Trophoblast cell (in vitro differentiated cells and primary cell): ENCODE measurements at regions not wholly inside any gene's neighbourhood (a gene's known extent, or its start where the extent isn't known, plus 50 kb on each side); places are given as distances from the start of the nearest gene placed in this dataset.

Experiments
- DNase-seq, 2 donors: peaks; one replicate each; pipeline ENCODE4 v3.0.0-alpha.2; 2016
- H2AFZ ChIP-seq: 2 replicates; pipeline ENCODE4 v1.6.1; 2013; ENCODE audit warnings: low read length, moderate library complexity, mild to moderate bottlenecking; ENCODE audit not compliant: insufficient read depth, poor library complexity
- H2AK5ac ChIP-seq: 2 replicates; pipeline ENCODE4 v1.6.1; 2013; ENCODE audit warnings: mild to moderate bottlenecking, low read length
- H2BK120ac ChIP-seq: 2 replicates; pipeline ENCODE4 v1.6.1; 2013; ENCODE audit warnings: low read length, mild to moderate bottlenecking, moderate library complexity; ENCODE audit not compliant: insufficient read depth, poor library complexity
- H2BK12ac ChIP-seq: 2 replicates; pipeline ENCODE4 v1.6.1; 2013; ENCODE audit warnings: mild to moderate bottlenecking, low read length, moderate library complexity
- H2BK5ac ChIP-seq: 2 replicates; pipeline ENCODE4 v1.6.1; 2013; ENCODE audit warnings: low read length, low read depth, moderate library complexity, mild to moderate bottlenecking; ENCODE audit not compliant: poor library complexity
- H3K14ac ChIP-seq: 2 replicates; pipeline ENCODE4 v1.6.1; 2013; ENCODE audit warnings: mild to moderate bottlenecking, low read length
- H3K18ac ChIP-seq: 2 replicates; pipeline ENCODE4 v1.6.1; 2013; ENCODE audit warnings: mild to moderate bottlenecking, low read length
- H3K23ac ChIP-seq: 2 replicates; pipeline ENCODE4 v1.6.1; 2013; ENCODE audit warnings: low read length
- H3K27ac ChIP-seq: 2 replicates; pipeline ENCODE4 v1.5.1; 2013; ENCODE audit warnings: low read depth, mild to moderate bottlenecking, inconsistent platforms, low read length, moderate library complexity
- H3K27me3 ChIP-seq: 2 replicates; pipeline ENCODE4 v1.6.1; 2013; ENCODE audit warnings: inconsistent platforms, mild to moderate bottlenecking, low read length, moderate library complexity; ENCODE audit not compliant: insufficient read depth
- H3K36me3 ChIP-seq, 2 experiments: 1 replicate in 1 of 2; 2 replicates in 1 of 2; pipeline ENCODE4 v1.6.1; 2013; ENCODE audit warnings: low read length in 2 of 2, mild to moderate bottlenecking in 2 of 2, moderate library complexity in 1 of 2; ENCODE audit not compliant: insufficient read depth in 2 of 2, control insufficient read depth in 1 of 2
- H3K4ac ChIP-seq: 2 replicates; pipeline ENCODE4 v1.6.1; 2013; ENCODE audit warnings: low read depth, mild to moderate bottlenecking, low read length, moderate library complexity
- H3K4me1 ChIP-seq, 2 experiments: 1 replicate in 1 of 2; 2 replicates in 1 of 2; pipeline ENCODE4 v1.6.1; 2013; ENCODE audit warnings: low read length in 2 of 2, mild to moderate bottlenecking in 2 of 2, moderate library complexity in 1 of 2; ENCODE audit not compliant: insufficient read depth in 2 of 2, control insufficient read depth in 1 of 2
- H3K4me2 ChIP-seq: 2 replicates; pipeline ENCODE4 v1.6.1; 2013; ENCODE audit warnings: inconsistent platforms, mild to moderate bottlenecking, low read length, moderate library complexity
- H3K4me3 ChIP-seq: 2 replicates; pipeline ENCODE4 v1.5.1; 2013; ENCODE audit warnings: mild to moderate bottlenecking, low read depth, low read length, inconsistent platforms
- H3K79me1 ChIP-seq: one replicate; pipeline ENCODE4 v1.6.1; 2013; ENCODE audit warnings: low read length
- H3K79me2 ChIP-seq: 2 replicates; pipeline ENCODE4 v1.6.1; 2013; ENCODE audit warnings: low read length, mild to moderate bottlenecking; ENCODE audit not compliant: control insufficient read depth, insufficient read depth, poor library complexity
- H3K9ac ChIP-seq: 2 replicates; pipeline ENCODE4 v1.6.1; 2013; ENCODE audit warnings: mild to moderate bottlenecking, low read length
- H3K9me3 ChIP-seq: 2 replicates; pipeline ENCODE4 v1.6.1; 2013; ENCODE audit warnings: low read depth, mild to moderate bottlenecking, control low read depth, inconsistent platforms, low read length; ENCODE audit not compliant: insufficient read depth
- H4K12ac ChIP-seq: 2 replicates; pipeline ENCODE4 v1.6.1; 2013; ENCODE audit warnings: low read depth, mild to moderate bottlenecking, low read length, moderate library complexity
- H4K8ac ChIP-seq: 2 replicates; pipeline ENCODE4 v1.6.1; 2013; ENCODE audit warnings: low read depth, mild to moderate bottlenecking, low read length, moderate library complexity
- H4K91ac ChIP-seq: one replicate; pipeline ENCODE4 v1.6.1; 2013; ENCODE audit warnings: low read depth, mild to moderate bottlenecking, low read length, moderate library complexity
- WGBS: extraction: QIAGEN DNeasy Blood & Tissue Kit; methylation state at CpG from one replicate; pipeline ENCODE4 v1.1.7; 2013; ENCODE audit warnings: missing lambda C conversion rate; ENCODE audit not compliant: insufficient read length, insufficient coverage; ENCODE audit errors: extremely low coverage; 5-methylcytosine and 5-hydroxymethylcytosine counted together

DNA sequence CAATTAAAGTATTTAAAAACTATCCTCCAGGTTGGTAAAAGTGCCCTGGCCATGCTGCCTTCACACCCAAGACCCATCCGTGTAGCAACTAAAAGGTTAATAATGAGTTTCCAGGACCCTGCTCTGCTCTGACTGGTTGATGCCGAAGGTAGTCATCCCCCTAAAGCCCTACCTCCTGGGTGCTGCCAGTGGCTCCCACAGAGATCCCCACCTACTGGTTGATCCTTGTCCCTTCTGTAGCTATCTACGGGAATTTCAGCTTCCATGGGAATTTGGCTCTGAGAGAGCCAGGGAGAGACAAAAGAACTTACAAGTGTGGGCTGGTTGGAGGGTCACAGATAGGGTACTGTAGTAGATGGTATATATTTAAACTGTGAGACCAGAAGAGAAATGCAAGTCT lies 110.6 kb upstream of the NANOGP8 start:
- Histone ChIP-seq H3K4me3 (no peak overlapping the region), H4K8ac (no peak overlapping the region), H2BK12ac (no peak overlapping the region), H2BK120ac (no peak overlapping the region), H2AK5ac (no peak overlapping the region), H3K4ac (no peak overlapping the region), H3K27ac (no peak overlapping the region), H3K27me3 (no peaks in the 10 kb centered on the region), H3K79me2 (no peaks in the 10 kb centered on the region), H3K36me3 (no peaks in the 10 kb centered on the region), H3K14ac (no peak overlapping the region), H2AFZ (no peak overlapping the region), H3K4me1 (no peaks in the 10 kb centered on the region), H3K18ac (no peak overlapping the region), H4K91ac (no peak overlapping the region), H3K23ac (no peak overlapping the region), H3K79me1 (no peaks in the 10 kb centered on the region), H4K12ac (no peak overlapping the region), H2BK5ac (no peak overlapping the region), H3K4me2 (no peak overlapping the region), H3K9ac (no peak overlapping the region), H3K9me3 (no peaks in the 10 kb centered on the region)
- no CpG with 5 or more reads among the region's 3 CpGs for WGBS
- no peak for DNase-seq

DNA sequence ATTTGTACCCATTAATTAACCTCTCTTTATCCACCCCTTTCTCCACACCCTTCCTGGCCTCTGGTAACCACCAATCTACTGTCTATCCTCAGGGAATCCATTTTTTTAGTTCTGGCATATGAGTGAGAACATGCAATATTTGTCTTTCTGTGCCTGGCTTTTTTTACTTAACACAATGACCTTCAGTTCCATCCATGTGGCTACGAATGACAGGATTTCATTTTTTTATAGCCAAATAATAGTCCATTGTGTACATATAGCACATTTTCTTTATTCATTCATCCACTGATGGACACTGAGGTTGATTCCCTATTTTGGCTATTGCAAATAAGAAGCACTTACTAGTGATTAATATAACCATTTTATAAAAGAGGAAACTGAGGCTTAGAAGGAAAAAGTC lies 109.9 kb upstream of the NANOGP8 start:
- H2AK5ac ChIP-seq: no peak overlapping the region
- H3K79me2 ChIP-seq: no peaks in the 10 kb centered on the region
- H3K18ac ChIP-seq: no peak overlapping the region
- no peak overlapping the region for H2BK5ac ChIP-seq
- H2BK12ac ChIP-seq: no peak overlapping the region
- H3K79me1 ChIP-seq: no peaks in the 10 kb centered on the region
- no peaks in the 10 kb centered on the region for H3K4me1 ChIP-seq
- no peak overlapping the region for H3K4me3 ChIP-seq
- H3K4ac ChIP-seq: no peak overlapping the region
- H3K9me3 ChIP-seq: no peaks in the 10 kb centered on the region
- H4K12ac ChIP-seq: no peak overlapping the region
- no peak for DNase-seq
- H2AFZ ChIP-seq: no peak overlapping the region
- H3K14ac ChIP-seq: no peak overlapping the region
- no peak overlapping the region for H3K4me2 ChIP-seq
- no peak overlapping the region for H3K27ac ChIP-seq
- H4K8ac ChIP-seq: no peak overlapping the region
- no peak overlapping the region for H4K91ac ChIP-seq
- no peak overlapping the region for H2BK120ac ChIP-seq
- H3K23ac ChIP-seq: no peak overlapping the region
- no peaks in the 10 kb centered on the region for H3K36me3 ChIP-seq
- no peak overlapping the region for H3K9ac ChIP-seq
- H3K27me3 ChIP-seq: no peaks in the 10 kb centered on the region
- WGBS: no CpG with 5 or more reads among the region's 1 CpG

- H3K36me3 ChIP-seq: no peaks in the 10 kb centered on the region
- H3K9me3 ChIP-seq: no peaks in the 10 kb centered on the region
- DNase-seq: no peak
- H2BK5ac ChIP-seq: no peak overlapping the region
- no peak overlapping the region for H4K12ac ChIP-seq
- H3K79me2 ChIP-seq: no peaks in the 10 kb centered on the region
- H4K91ac ChIP-seq: no peak overlapping the region
- no peak overlapping the region for H3K4me3 ChIP-seq
- H3K27me3 ChIP-seq: no peaks in the 10 kb centered on the region
- no peak overlapping the region for H2AK5ac ChIP-seq
- H2BK120ac ChIP-seq: no peak overlapping the region
- no CpG with 5 or more reads among the region's 2 CpGs for WGBS
- no peak overlapping the region for H2BK12ac ChIP-seq
- H3K9ac ChIP-seq: no peak overlapping the region
- no peak overlapping the region for H3K18ac ChIP-seq
- no peaks in the 10 kb centered on the region for H3K79me1 ChIP-seq
- H4K8ac ChIP-seq: no peak overlapping the region
- no peak overlapping the region for H3K4ac ChIP-seq
- H3K23ac ChIP-seq: no peak overlapping the region
- H3K4me1 ChIP-seq: no peaks in the 10 kb centered on the region
- no peak overlapping the region for H3K27ac ChIP-seq
- H3K4me2 ChIP-seq: no peak overlapping the region
- no peak overlapping the region for H3K14ac ChIP-seq
- no peak overlapping the region for H2AFZ ChIP-seq
These were observed 109.2 kb upstream of the NANOGP8 start for GRCh38 chr15:35194296-35194695.

GRCh38 chr15:35191783-35192182 lies 106.7 kb upstream of the NANOGP8 start:
- Histone ChIP-seq H2BK12ac (no peak overlapping the region), H2AFZ (no peak overlapping the region), H3K9me3 (no peaks in the 10 kb centered on the region), H4K8ac (no peak overlapping the region), H3K4ac (no peak overlapping the region), H2BK120ac (no peak overlapping the region), H4K91ac (no peak overlapping the region), H3K36me3 (no peaks in the 10 kb centered on the region), H3K27ac (no peak overlapping the region), H3K9ac (no peak overlapping the region), H2AK5ac (no peak overlapping the region), H4K12ac (no peak overlapping the region), H3K4me3 (no peak overlapping the region), H3K79me1 (no peaks in the 10 kb centered on the region), H3K4me2 (no peak overlapping the region), H2BK5ac (no peak overlapping the region), H3K18ac (no peak overlapping the region), H3K4me1 (no peaks in the 10 kb centered on the region), H3K23ac (no peak overlapping the region), H3K79me2 (no peaks in the 10 kb centered on the region), H3K14ac (no peak overlapping the region), H3K27me3 (no peaks in the 10 kb centered on the region)
- no CpG with 5 or more reads among the region's 2 CpGs for WGBS
- no peak for DNase-seq
